K562 (cell line): ENCODE measurements at regions not wholly inside any gene's neighbourhood (a gene's known extent, or its start where the extent isn't known, plus 50 kb on each side); places are given as distances from the start of the nearest gene placed in this dataset.

Experiments used
- ATAC-seq: fragments of 200-7000 bp; cut with Tn5 transposase; 3 replicates; pipeline ENCODE4 v1.9.1; 2020; ENCODE audit warnings: moderate library complexity
- BruUV-seq: library from RNA; stranded (reverse); fragments of 400-500 nt; replicated peaks from 2 replicates; lab custom pipeline; 2021; lab: Mats Ljungman, UMichigan
- CTCF ChIA-PET: fragments of 300-600 bp; formaldehyde crosslinking; extraction: SDS; loops from one replicate; lab custom pipeline; 2021; ENCODE audit warnings: low intra/inter-chr PET ratio; lab: Yijun Ruan, JAX
- POLR2A ChIA-PET: fragments of 300-600, 350-650 bp; sonication (Branson Sonifier 250); formaldehyde crosslinking; extraction: SDS; loops from one replicate; lab custom pipeline; 2021; ENCODE audit warnings: antibody characterized with exemption, inconsistent platforms; lab: Yijun Ruan, JAX
- DNase-seq, 4 experiments: peaks; one replicate each; pipeline versions ENCODE4 v3.0.0 to v3.0.0-alpha.2; 2011 to 2018; ENCODE audit warnings: low spot score in 3 of 4, mixed read lengths in 3 of 4; ENCODE audit errors: extremely low read depth in 1 of 4
- FAIRE-seq: peaks from 2 replicates; lab custom pipeline; 2011; peaks lifted over from hg19 to GRCh38; lab: Jason Lieb, UNC
- H2AFZ ChIP-seq: 2 replicates; pipeline ENCODE4 v1.6.0; 2011; ENCODE audit warnings: low read depth, low read length, control low read depth, inconsistent platforms
- H3K27ac ChIP-seq: fragments of 200-600 bp; 3 replicates; pipeline ENCODE4 v1.8.0; 2011; ENCODE audit warnings: low read depth, mild to moderate bottlenecking, control low read depth, inconsistent platforms, low read length, moderate library complexity, mixed read lengths; ENCODE audit errors: extremely low read depth
- H3K27me3 ChIP-seq, 2 experiments: fragments of 300-600 bp in 1 of 2; 2 replicates in 1 of 2; 3 replicates in 1 of 2; pipeline versions ENCODE4 v1.6.0 to v1.8.0; 2011; ENCODE audit warnings: inconsistent platforms in 2 of 2, low read length in 2 of 2, mild to moderate bottlenecking in 1 of 2, mixed read lengths in 1 of 2, moderate library complexity in 1 of 2; ENCODE audit not compliant: control insufficient read depth in 2 of 2, insufficient read depth in 2 of 2
- H3K36me3 ChIP-seq: fragments of 300-600 bp; 3 replicates; pipeline ENCODE4 v1.8.0; 2011; ENCODE audit warnings: mild to moderate bottlenecking, low read length, inconsistent platforms; ENCODE audit not compliant: control insufficient read depth, insufficient read depth
- H3K4me1 ChIP-seq, 2 experiments: fragments of 200-600 bp in 1 of 2; replicated peaks in 1 of 2; 2 replicates in 1 of 2; 3 replicates in 1 of 2; pipeline versions ENCODE4 v1.5.1 to v1.8.0; 2011; ENCODE audit warnings: inconsistent platforms in 2 of 2, low read length in 2 of 2, mild to moderate bottlenecking in 1 of 2, mixed read lengths in 1 of 2, moderate library complexity in 1 of 2; ENCODE audit not compliant: control insufficient read depth in 2 of 2, insufficient read depth in 2 of 2
- H3K4me2 ChIP-seq: 2 replicates; pipeline ENCODE4 v1.6.1; 2011; ENCODE audit warnings: low read length, control low read depth, inconsistent platforms, mixed read lengths; ENCODE audit not compliant: insufficient read depth
- H3K4me3 ChIP-seq: fragments of 200-600 bp; sonication (generic), shearing (Covaris generic); 2 replicates; pipeline ENCODE4 v1.5.1; 2016; ENCODE audit warnings: control low read depth, inconsistent platforms
- H3K79me2 ChIP-seq: fragments of 200-600 bp; 3 replicates; pipeline ENCODE4 v1.8.0; 2011; ENCODE audit warnings: low read length, inconsistent platforms; ENCODE audit not compliant: control insufficient read depth, insufficient read depth
- H3K9ac ChIP-seq, 2 experiments: 2 replicates each; pipeline versions ENCODE4 v1.6.0 to v1.6.1; 2011; ENCODE audit warnings: low read depth in 2 of 2, low read length in 2 of 2, control low read depth in 1 of 2, inconsistent platforms in 1 of 2, mild to moderate bottlenecking in 1 of 2, mixed read lengths in 1 of 2; ENCODE audit not compliant: insufficient read depth in 1 of 2
- H3K9me1 ChIP-seq: one replicate; pipeline ENCODE4 v1.6.0; 2011; ENCODE audit warnings: inconsistent platforms, mild to moderate bottlenecking, low read length, moderate library complexity; ENCODE audit not compliant: control insufficient read depth, insufficient read depth
- H3K9me3 ChIP-seq: replicated peaks from 2 replicates; pipeline ENCODE4 v1.5.1; 2011; ENCODE audit warnings: low read depth, low read length, inconsistent platforms; ENCODE audit not compliant: control insufficient read depth, insufficient read depth
- H4K20me1 ChIP-seq: replicated peaks from 2 replicates; pipeline ENCODE4 v1.6.1; 2011; ENCODE audit warnings: low read length, inconsistent platforms, mixed read lengths; ENCODE audit not compliant: control insufficient read depth, insufficient read depth
- HIVEP1 ChIP-seq: fragments of 250-450 bp; sonication (Bioruptor Pico); IDR thresholded peaks from 2 replicates; pipeline ENCODE4 v1.4.0; 2020; ENCODE audit warnings: mild to moderate bottlenecking
- HLTF ChIP-seq: fragments of 450-650 bp; IDR thresholded peaks from 2 replicates; pipeline ENCODE4 v1.6.1; 2016
- HSF4 ChIP-seq: fragments of 250-450 bp; sonication (Bioruptor Pico); IDR thresholded peaks from 2 replicates; pipeline ENCODE4 v2.1.2; 2022; ENCODE audit warnings: mild to moderate bottlenecking, moderate library complexity, borderline replicate concordance
- NFE2 ChIP-seq: IDR thresholded peaks from 2 replicates; pipeline ENCODE4 v1.6.1; 2014; ENCODE audit warnings: antibody characterized with exemption, low read depth
- POLR3A ChIP-seq: IDR thresholded peaks from 2 replicates; pipeline ENCODE4 v1.6.1; 2011; ENCODE audit warnings: borderline replicate concordance, mild to moderate bottlenecking, moderate library complexity; ENCODE audit not compliant: insufficient read length, insufficient read depth; ENCODE audit errors: extremely low read depth
- RAD21 ChIP-seq, 2 experiments: fragments of 250-450 bp in 1 of 2; fragments of 450-650 bp in 1 of 2; sonication (Bioruptor Pico) in 1 of 2; formaldehyde crosslinking in 1 of 2; IDR thresholded peaks in 1 of 2; conservative IDR thresholded peaks in 1 of 2; 2 replicates each; pipeline versions ENCODE4 v1.4.0 to v1.8.0; 2020 to 2022; ENCODE audit warnings: mild to moderate bottlenecking in 2 of 2, moderate library complexity in 1 of 2
- SAP30 ChIP-seq: fragments of 200-600 bp; sonication (generic); IDR thresholded peaks from 2 replicates; pipeline ENCODE4 v1.6.1; 2012; ENCODE audit warnings: borderline replicate concordance, low read depth, mild to moderate bottlenecking, moderate library complexity, low read length, control low read depth, inconsistent platforms; ENCODE audit not compliant: insufficient read depth, poor library complexity, severe bottlenecking
- SNRNP70 ChIP-seq: fragments of 200-400 bp; formaldehyde crosslinking; optimal IDR thresholded peaks from 2 replicates; pipeline ENCODE3; 2017; ENCODE audit warnings: low read depth, low read length
- TAF9B ChIP-seq: fragments of 450-650 bp; IDR thresholded peaks from 2 replicates; pipeline ENCODE4 v1.6.1; 2018; ENCODE audit warnings: mild to moderate bottlenecking; ENCODE audit not compliant: partially characterized antibody
- TEAD4 ChIP-seq, 2 experiments: sonication (generic) in 1 of 2; formaldehyde crosslinking in 1 of 2; IDR thresholded peaks; 2 replicates each; pipeline versions ENCODE4 v1.6.1 to v1.8.0; 2012 to 2022; ENCODE audit warnings: borderline replicate concordance in 1 of 2, inconsistent platforms in 1 of 2, low read length in 1 of 2, mild to moderate bottlenecking in 1 of 2, missing genetic modification reagents in 1 of 2
- ZBTB9 ChIP-seq: fragments of 450-650 bp; formaldehyde crosslinking; IDR thresholded peaks from 2 replicates; pipeline ENCODE4 v1.4.0; 2020; ENCODE audit warnings: mild to moderate bottlenecking, moderate library complexity
- ZMIZ1 ChIP-seq, 2 experiments: fragments of 150-350 bp in 1 of 2; IDR thresholded peaks; 2 replicates each; pipeline ENCODE4 v1.6.1; 2012 to 2016; ENCODE audit warnings: low read depth in 2 of 2, low read length in 2 of 2, mild to moderate bottlenecking in 1 of 2, moderate library complexity in 1 of 2
- ZNF347 ChIP-seq: fragments of 450-650 bp; formaldehyde crosslinking; IDR thresholded peaks from 2 replicates; pipeline ENCODE4 v1.4.0; 2020; ENCODE audit warnings: low read depth, mild to moderate bottlenecking, moderate library complexity
- ZNF655 ChIP-seq: fragments of 250-450 bp; sonication (Bioruptor Pico); IDR thresholded peaks from 2 replicates; pipeline ENCODE4 v1.5.0; 2021
- ZNF699 ChIP-seq: fragments of 250-450 bp; sonication (Bioruptor Pico); IDR thresholded peaks from 2 replicates; pipeline ENCODE4 v1.8.0; 2021; ENCODE audit warnings: mild to moderate bottlenecking, moderate library complexity; ENCODE audit not compliant: insufficient replicate concordance
- WGBS: fragments of 100-300 bp; shearing (Covaris generic); methylation state at CpG from one replicate; pipeline ENCODE4 v1.1.6; 2016; ENCODE audit warnings: low coverage, mixed read lengths; ENCODE audit not compliant: insufficient coverage; ENCODE audit errors: missing lambda C conversion rate; 5-methylcytosine and 5-hydroxymethylcytosine counted together
- in situ Hi-C: fragments of 300-500 bp; cut with MboI; formaldehyde crosslinking; loops from 4 replicates; pipeline ENCODE4 v1.15.0; 2018; ENCODE audit warnings: inconsistent platforms, mixed read lengths
- intact Hi-C: fragments of 100-400 bp; cut with micrococcal nuclease; formaldehyde crosslinking; loops from 2 replicates; pipeline ENCODE4 v1.14.2; 2022

GRCh38 chr15:62816342-62817069, 226.0 kb upstream of the TPM1 start:
- no peak for FAIRE-seq
- peaks cover 5 to 18% of the 10 kb centered on the region in 2 experiments; a peak in 3 of 5 replicates for H3K27me3 ChIP-seq
- no peaks in the 10 kb centered on the region for H3K79me2 ChIP-seq
- H3K4me2 ChIP-seq = no peak overlapping the region
- no peak overlapping the region for H3K4me3 ChIP-seq
- no peaks in the 10 kb centered on the region for H3K9me3 ChIP-seq
- H3K4me1 ChIP-seq = no peaks in the 10 kb centered on the region
- ATAC-seq = no peak
- no peak overlapping the region for H3K9ac ChIP-seq
- H3K36me3 ChIP-seq = no peaks in the 10 kb centered on the region
- POLR2A ChIA-PET = interaction anchor here (1.2 kb wide), 1 partner anchor 46 kb away, joined by 3 read pairs; no protein-coding TSS in a partner anchor
- CTCF ChIA-PET = no interaction called here
- in situ Hi-C loops = no loop called here
- no peaks in the 10 kb centered on the region for H3K9me1 ChIP-seq
- 7% methylated on average over 4 of the region's 4 CpGs for WGBS
- DNase-seq = no peak
- H2AFZ ChIP-seq = no peak overlapping the region
- H3K27ac ChIP-seq = no peak overlapping the region
- BruUV-seq = no TSS peak
- no peaks in the 10 kb centered on the region for H4K20me1 ChIP-seq
- intact Hi-C loops = no loop called here
- no peak for TF ChIP-seq ZNF699
- no peak for TF ChIP-seq NFE2
- TF ChIP-seq TEAD4 (IDR thresholded peaks at IDR 0.05; ENCODE audit: low read length) = no peak
- TF ChIP-seq TEAD4 (CRISPR knock-in tag; IDR thresholded peaks at IDR 0.05; ENCODE audit: borderline replicate concordance) = no peak
- no peak for TF ChIP-seq POLR3A
- no peak for TF ChIP-seq HIVEP1 (CRISPR knock-in tag)
- TF ChIP-seq HSF4 (CRISPR knock-in tag) = no peak
- no peak for TF ChIP-seq HLTF
- no peak for TF ChIP-seq TAF9B
- no peak for TF ChIP-seq ZBTB9 (CRISPR knock-in tag)
- TF ChIP-seq SNRNP70 = no peak
- TF ChIP-seq ZMIZ1 (IDR thresholded peaks at IDR 0.05; ENCODE audit: low read depth in 2 of 2, low read length in 2 of 2) = no peak
- TF ChIP-seq RAD21 (CRISPR knock-in tag; conservative IDR thresholded peaks at IDR 0.05 in 1 of 2, IDR thresholded peaks at IDR 0.05 in 1 of 2) = no peak
- TF ChIP-seq SAP30 = no peak
- TF ChIP-seq ZNF655 = no peak
- no peak for TF ChIP-seq ZNF347 (CRISPR knock-in tag)
